Stimulated activated CD4-positive, alpha-beta T cell treated with anti-CD3 and anti-CD28 coated beads, Interleukin-2, amount 100 ng/mL, for 48 hours (primary cell): ENCODE measurements at regions not wholly inside any gene's neighbourhood (a gene's known extent, or its start where the extent isn't known, plus 50 kb on each side); places are given as distances from the start of the nearest gene placed in this dataset.
A peak's percentile ranks its signal among the peaks of the same experiment; 100 is the strongest.
"Not testable (repeated sequence)": the region's sequence is repeated elsewhere in the genome, so short reads cannot be mapped to it uniquely, and the experiment has no call there.

Source experiments
- DNase-seq, 2 donors: peaks; one replicate each; pipeline ENCODE4 v3.0.0-alpha.2; 2020

DNA sequence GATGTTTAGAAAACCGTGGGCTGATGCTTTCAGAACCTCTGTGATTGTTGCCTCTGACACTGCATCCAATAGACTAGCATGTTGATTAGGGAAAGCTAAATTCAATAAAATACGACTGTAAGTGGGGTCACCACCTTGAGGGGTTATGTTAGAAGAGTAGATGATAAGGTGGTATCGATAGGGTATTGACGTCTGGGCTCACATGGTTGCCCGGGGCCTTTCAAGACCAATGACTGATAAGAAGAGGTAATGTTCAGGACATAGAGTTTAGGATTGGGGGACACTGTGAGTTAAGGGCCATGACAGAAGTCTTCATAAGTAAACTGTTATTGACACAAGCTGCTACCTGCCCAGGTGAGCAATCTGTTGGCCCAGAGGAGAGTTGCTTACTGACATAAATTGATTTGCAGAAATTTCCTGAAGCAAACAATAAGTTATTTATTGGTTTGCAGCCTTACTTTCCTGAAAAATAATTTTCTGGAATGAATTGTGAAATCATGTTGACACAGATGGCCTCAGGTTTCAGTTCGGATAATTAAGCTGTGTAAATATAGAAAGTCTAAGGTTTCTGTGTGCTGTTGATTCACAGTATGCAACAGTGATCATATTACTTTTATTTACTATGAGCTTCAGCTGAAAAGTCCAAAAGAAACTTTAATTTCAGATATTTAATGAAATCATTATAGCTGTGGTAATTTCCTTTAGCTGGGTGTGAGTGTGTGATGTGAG, 289.9 kb upstream of the PRSS16 start:
- peak in 1 of 2 donors; percentile 0 for DNase-seq

DNA sequence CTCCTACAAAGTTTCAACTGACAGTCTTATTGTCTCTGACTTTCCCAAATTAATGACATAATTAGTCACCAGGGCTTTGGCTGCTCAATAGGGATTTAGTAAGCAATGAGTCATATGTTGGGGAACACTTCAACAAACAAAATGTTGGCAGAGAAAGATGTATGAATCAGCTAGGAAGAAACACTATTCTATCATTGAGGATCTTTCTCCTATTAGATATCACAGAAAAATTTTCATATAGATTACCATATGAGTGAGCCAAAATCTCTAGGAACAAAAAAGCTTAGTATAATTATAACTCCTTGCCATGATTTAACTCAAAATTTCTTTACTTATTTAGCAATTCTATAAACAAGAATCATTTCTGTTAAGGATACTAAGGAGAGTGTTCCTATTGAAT, 286.3 kb upstream of the PRSS16 start:
- not testable (repeated sequence) for DNase-seq

DNA sequence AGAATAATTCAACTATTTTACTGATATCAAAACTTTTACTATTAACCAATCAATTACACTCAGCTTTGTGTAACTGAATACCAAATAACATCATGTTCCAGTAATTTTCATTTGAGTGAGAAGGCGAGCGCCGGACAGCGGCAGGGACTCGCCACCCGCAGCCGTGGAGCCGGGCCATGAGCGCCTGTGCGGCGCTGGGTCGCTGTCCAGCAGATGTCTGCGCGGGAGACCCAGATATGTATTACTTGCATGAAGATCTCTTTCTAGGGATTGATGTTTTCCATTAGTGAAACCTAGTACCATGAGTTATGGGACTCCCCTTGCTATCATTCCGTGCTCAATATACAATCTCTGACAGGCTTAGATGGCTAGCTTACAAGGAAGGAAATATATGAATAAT, 245.1 kb upstream of the PRSS16 start:
- no peak for DNase-seq

DNA sequence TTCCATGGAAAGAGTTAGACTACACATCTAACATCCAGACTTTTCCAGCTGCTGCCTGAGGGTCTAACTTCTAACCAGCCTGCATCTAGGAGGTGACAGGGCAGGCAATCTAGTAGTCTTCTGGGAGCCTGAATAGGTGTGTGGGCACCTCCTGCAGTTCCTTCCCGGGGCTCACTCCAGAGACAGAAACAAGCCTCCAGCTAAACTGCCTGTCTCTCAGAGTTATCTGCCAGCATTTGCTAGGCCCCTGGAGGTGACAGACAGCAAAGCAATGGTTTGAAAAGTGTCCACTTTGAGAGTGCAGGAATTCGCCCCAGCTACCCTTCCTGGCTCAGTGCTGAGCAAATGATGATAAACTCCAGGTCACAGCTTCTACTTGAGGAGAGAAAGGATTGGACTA, 240.5 kb upstream of the PRSS16 start:
- DNase-seq, result no peak

DNA sequence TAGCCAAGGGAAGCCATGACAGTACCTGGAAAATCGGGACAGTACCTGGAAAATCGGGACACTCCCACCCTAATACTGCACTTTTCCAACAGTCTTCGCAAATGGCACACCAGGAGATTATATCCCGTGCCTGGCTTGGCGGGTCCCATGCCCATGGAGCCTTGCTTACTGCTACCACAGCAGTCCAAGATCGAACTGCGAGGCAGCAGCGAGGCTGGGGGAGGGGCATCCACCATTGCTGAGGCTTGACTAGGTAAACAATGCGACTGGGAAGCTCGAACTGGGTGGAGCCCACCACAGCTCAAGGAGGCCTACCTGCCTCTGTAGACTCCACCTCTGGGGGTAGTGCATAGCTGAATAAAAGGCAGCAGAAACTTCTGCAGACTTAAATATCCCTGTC, 238.9 kb upstream of the PRSS16 start:
- DNase-seq, result not testable (repeated sequence)

DNA sequence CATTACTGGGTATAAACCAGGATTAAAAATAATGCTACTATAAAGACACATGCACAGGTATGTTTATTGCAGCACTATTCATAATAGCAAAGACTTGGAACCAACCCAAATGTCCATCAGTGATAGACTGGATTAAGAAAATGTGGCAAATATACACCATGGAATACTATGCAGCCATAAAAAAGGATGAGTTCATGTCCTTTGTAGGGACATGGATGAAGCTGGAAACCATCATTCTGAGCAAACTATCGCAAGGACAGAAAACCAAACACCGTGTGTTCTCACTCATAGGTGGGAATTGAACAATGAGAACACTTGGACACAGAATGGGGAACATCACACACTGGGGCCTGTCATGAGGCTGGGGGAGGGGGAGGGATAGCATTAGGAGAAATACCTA, 233.4 kb upstream of the PRSS16 start:
- DNase-seq, result not testable (repeated sequence)

DNA sequence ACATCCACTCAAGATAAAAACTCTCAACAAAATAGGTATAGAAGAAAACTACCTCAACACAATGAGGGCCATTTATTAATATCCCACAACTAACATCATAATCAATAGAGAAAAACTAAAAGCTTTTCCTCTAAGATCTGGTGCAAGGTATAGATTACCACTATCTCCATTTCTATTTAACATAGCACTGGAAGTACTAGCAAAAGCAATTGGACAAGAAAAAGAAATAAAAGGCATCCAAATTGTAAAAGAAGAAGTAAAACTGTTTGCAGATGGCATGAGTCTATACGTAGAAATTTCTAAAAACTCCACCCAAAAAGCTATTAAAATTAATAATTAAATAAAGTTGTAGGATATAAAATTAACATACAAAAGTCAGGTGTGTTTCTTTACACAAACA, 230.8 kb upstream of the PRSS16 start:
- no peak for DNase-seq

DNA sequence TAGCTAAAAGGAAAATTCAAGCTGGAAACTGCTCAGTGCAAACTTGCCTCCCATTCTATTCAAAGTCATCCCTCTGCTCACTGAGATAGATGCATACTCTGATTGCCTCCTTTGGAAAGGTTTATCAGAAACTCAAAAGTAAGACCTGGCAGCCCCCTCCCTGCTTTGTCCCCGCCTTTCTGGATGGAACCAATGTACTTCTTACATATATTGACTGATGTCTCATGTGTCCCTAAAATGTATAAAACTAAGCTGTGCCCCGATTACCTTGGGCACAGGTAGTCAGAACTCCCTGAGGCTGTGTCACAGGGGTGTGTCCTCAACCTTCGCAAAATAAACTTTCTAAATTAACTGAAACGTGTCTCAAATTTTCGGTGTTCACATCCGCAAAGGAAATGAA, 229.1 kb upstream of the PRSS16 start:
- DNase-seq, result not testable (repeated sequence)

DNA sequence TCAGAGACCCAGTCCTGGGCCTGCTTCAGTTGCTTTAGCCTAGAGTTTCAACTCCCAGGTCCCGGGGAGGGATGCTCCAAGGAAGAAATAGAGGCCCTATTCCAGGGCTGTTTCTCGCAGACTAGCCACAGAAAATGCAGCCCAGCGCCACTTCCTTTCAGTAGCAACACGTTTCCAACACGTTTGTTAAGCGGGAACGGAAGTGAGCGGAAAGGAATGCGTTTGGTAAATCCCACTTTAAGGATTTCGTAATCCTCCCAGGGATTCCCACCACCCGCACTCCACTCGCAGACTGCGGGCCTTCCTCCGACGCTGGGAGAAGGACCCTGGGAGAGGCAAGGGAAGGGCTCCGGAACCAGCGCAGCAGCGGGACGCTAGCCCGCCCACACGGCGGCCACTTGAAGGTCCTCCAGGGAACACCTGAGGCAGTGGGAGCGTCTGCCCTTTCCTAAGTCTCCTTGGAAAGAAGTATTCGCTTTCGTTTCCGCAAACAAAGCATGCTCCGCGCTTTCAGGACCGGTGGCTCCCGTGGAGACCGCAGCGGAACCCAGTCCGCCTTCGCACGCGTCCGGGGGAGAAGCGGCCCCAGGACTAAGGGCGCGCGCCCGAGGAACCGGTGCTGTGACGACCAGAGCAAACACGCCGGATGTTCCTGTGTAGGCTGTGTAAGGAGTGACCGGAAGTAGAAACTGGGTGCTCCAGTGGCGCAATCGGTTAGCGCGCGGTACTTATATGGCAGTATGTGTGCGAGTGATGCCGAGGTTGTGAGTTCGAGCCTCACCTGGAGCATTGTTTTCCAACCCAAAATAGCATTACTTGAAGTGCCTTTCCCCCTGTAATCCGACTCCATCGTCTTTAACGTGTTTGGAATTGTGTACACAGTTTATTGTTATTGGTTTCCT, 227.6 kb upstream of the PRSS16 start:
- peak; percentile 52 to 62 for DNase-seq

DNA sequence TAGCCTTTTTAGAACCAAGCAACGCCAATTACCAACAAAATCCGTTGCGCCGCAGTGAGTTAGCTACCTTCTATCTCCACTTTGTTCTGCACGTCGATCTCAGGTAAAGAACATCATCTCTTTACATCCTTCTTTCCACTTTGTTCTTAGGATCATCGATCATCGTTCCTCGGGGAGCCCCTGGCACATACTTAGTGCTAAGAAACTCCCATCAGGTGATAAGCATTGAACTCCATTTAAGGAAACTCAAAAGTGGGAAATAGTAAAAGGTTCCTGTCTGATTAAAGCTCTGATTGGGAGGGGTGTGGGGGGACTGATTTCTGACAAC, 227.0 kb upstream of the PRSS16 start:
- DNase-seq, result no peak

DNA sequence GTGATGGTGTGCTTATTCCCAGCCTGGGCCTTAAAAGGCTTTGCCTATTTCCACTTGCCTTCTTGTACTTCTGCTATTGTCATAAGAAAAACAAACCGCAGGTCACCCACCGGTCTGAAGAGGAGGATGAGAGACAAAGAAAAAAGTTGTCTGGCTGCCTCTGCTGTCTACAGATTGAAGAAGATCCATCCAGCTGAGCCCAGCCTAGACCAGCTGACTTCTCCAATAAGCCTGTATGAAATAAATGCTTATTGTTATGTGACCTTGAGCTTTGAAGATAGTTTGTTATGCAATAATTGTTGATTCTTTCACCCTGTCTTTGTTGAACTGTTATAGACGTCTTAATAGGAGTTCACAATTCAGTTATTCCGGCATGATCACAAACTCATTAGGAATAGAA, 223.8 kb upstream of the PRSS16 start:
- DNase-seq, result no peak

DNA sequence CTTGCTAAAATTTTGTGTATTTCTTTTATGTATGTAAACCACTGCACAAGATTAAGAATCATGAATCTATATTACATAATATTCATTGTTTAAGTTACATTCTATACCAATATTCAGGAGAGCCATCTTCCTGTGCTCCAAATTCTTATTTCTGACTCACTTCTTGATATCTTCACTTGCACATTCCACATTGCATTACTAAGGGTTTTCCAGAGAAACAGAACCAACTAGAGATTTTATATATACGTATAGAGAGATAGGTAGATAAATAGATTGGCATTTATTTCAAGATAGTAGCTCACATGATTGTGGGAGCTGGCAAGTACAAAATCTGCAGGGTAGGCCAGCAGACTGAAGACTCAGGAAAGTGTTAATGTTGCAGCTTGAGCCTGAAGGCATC, 222.2 kb upstream of the PRSS16 start:
- DNase-seq, result no peak

DNA sequence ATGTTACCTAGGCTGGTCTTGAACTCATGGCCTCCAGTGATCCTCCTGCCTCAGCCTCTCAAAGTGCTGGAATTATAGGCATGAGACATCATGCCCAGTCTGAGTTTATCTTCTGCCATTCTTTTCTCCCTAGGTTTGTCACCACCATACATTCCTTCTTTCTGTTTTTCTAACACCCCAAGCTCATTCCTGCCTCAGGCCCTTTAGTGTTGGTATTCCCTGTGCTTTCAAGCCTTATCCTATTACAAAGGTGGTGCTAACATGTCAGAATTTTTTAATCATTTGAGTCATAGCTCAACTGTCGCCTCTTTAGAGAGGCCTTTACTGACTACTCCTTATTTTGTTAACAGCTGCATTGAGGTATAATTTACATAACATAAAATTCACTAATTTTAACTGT, 221.1 kb upstream of the PRSS16 start:
- no peak for DNase-seq

DNA sequence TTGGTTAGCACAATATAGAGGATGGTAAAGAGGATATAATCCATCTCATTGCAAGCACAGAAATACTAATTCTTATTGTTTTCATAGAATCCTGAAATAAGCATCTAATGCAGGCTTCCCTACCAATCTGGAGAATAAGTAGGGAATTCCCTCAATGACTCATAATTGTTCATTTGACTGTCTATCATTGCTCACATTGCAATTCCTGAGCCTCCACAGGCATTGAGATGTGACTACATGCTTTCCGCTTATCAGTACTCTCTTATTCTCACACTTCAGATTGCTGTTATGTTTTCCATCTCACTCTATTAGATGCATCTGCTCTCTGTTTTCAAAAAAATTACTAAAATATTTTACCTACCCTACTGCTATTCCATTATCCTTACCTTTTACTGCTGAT, 216.2 kb upstream of the PRSS16 start:
- DNase-seq, result no peak

DNA sequence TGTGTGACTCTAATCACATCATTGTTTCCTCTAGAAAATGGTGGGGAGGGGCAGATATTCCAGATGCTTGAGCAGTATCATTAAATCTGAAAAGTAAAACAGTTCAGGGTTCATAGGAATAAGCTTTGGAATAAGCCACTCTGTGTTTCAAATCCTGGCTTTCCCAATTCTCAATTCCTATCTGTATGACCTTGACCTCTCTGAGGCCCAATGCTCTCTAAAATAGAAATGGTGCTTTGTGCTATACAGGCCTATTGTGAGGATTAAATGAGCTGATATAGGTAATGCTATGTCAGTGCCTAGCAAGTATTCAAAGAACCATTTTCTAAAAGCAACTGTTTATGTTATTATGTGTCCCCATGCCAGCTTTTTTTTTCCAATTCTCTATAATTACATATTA, 209.0 kb upstream of the PRSS16 start:
- no peak for DNase-seq

DNA sequence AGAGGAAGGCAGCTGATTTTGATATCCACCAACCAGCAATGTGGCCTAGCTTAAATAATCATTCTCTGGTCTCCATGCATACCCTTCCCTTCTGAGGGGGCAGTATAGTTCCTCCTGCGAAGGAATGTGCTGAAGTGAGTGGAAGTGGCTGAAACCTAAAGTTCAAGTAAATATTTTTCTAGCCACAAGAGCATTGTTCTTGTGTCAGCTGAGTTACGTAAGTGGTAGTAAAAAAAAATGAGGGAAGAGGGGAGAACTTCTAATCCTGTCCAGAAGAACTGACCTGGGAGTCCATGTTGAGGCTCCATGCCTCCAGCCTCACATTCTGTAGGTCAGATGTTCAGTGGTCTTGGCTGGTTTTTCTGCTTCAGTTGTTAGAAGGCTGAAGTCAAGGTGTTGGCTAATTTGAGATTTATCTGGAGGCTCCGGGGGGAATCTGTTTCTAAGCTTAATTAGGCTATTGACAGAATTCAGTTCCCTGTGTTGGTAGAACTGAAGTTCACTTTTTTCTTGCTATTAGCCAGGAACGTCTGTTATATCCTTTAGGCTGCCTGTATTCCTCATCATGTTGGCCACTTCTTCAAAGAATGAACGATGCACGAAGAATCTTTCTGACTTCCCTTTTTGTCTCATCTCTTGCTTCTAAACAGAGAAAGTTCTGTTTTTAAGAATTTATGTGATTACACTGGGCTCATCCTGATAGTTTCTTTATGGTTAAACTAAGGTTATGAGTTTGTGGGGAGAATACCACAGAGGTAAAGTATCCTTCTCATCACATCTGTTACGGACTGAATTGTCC, 207.1 kb upstream of the PRSS16 start:
- no peak for DNase-seq

DNA sequence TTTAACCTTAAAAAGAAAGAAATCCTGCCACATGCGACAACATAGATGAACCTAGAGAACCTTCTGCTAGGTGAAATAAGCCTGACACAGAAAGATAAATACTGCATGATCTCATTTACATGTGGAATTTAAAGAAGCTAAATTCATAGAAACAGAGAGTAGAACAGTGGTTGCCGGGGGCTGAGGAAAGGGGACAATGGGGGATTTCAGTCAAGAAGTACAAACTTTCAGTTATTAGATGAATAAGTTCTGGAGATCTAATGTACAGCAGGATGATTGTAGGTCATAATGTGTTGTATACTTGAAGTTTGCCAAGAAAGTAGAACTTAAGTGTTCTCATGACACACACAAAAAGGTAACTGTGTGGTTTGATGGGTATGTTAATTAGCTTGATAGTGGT, 204.3 kb upstream of the PRSS16 start:
- no peak for DNase-seq

DNA sequence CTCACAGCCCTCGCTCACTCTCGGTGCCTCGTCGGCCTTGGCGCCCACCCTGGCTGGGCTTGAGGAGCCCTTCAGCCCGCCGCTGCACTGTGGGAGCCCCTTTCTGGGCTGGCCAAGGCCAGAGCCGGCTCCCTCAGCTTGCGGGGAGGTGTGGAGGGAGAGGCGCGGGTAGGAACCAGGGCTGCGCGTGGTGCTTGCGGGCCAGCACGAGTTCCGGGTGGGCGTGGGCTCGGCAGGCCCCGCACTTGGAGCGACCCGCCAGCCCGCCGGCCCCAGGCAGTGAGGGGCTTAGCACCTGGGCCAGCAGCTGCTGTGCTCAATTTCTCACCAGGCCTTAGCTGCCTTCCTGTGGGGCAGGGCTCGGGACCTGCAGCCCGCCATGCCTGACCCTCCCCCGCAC, 202.4 kb upstream of the PRSS16 start:
- not testable (repeated sequence) for DNase-seq

DNA sequence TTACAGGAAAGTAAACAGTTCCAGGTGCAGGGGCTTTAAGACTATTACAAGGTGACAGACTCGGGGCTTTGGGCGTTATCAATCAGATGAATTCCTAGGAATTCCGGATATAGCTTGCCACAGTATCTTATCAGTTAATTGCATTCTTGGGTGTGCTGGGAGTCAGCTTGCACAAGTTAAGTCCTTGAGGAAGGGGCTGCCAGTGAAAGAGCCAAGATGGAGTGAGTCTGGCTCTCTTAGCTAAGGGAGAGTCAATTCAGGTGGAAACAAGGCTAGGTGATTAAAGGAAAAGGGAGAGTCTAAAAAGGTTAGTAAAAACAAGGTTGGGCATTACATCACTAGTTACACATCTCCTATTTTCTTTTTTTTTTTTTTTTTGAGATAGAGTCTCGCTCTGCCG, 199.8 kb upstream of the PRSS16 start:
- DNase-seq, result not testable (repeated sequence)

DNA sequence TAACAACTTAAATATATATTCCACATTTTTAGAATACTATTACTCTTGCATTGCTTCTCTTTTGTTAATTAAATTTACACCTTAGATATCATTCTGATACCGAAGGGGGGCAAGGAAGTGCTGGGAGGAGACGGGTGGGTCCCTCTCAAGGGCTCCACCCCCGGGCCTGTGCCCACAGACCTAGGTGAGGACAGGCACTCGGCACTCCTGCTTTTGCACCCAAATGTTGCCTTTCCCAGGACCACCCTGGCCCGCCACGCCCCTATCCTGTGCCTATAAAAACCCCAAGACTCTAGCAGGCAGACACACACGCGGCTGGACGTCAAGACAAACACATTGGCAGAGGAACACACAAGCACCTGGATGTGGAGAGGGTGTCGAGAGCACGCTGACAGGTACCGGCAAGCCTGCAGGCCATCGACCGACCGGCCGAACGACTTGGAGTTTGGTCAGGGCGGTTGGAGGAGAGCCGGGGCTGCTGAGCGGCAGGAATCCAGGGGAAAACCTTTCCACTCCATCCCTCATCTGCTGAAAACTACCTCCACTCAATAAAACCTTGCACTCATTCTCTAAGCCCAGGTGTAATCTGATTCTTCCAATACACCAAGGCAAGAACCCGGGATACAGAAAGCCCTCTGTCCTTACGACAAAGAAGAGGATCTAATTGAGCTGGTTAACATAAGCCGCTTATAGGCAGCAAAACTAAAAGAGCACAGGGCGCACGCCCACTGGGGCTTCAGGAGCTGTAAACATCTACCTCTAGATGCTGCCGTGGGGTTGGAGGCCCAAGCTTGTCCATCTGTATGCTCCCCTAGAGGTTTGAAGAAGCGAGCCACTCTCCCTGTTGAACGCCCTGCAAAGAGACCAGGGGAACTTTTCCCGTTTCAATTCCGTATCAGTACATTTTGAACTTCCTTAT, 197.4 kb upstream of the PRSS16 start:
- DNase-seq, result no peak

DNA sequence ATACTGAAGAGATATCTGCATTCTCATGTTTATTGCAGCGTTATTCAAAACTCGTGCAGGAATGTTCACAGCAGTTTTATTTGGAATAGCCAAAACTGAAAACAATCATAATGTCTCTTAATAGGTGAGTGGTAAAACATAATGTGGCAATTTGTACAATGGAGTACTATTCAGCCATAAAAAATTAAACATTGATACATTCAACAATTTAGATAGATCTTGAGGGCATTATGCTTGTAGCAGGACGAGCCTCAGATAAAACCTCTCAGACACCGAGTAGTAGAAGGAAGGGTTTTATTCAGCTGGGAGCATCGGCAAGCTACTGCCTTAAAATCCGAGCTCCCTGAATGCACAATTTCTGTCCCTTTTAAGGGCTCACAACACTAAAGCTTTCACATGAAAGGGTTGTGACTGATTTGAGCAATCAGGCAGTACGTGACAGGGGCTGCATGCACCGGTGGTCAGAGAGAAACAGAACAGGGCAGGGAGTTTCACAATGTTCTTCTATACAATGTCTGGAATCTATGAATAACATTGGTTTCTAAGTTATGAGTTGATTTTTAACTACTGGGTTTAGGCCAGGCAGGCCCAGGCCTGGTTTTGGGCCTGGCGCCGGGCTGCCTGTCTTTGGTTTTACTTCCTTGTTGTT, 195.3 kb upstream of the PRSS16 start:
- DNase-seq, result not testable (repeated sequence)

DNA sequence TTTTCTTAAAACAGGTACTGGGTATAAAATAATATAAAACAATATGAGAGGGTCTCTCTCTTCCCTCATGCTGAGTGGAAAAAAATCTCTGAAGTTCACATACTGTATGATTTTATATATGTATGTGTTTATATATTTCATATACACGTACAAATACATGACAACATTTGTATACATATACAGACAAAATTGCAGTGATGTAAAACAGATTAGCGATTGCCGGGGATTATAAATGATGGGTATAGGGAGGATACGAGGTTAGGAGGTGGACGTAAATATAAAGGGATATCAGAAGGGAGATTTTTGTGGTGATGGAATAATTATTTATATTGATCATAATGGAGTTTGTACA, 194.8 kb upstream of the PRSS16 start:
- DNase-seq, result no peak
